ENCODE measurements at regions not wholly inside any gene's neighbourhood (a gene's known extent, or its start where the extent isn't known, plus 50 kb on each side); places are given as distances from the start of the nearest gene placed in this dataset.

GRCh38 chr3:63097396-63097795, 180.7 kb upstream of the SYNPR start:
- TF ChIP-seq CTCF (IDR thresholded peaks at IDR 0.05) (no peak), EZH2 (IDR thresholded peaks at IDR 0.05) (no peak)

Data from neural progenitor cell (in vitro differentiated cells).